ENCODE measurements at regions not wholly inside any gene's neighbourhood (a gene's known extent, or its start where the extent isn't known, plus 50 kb on each side); places are given as distances from the start of the nearest gene placed in this dataset.

DNA sequence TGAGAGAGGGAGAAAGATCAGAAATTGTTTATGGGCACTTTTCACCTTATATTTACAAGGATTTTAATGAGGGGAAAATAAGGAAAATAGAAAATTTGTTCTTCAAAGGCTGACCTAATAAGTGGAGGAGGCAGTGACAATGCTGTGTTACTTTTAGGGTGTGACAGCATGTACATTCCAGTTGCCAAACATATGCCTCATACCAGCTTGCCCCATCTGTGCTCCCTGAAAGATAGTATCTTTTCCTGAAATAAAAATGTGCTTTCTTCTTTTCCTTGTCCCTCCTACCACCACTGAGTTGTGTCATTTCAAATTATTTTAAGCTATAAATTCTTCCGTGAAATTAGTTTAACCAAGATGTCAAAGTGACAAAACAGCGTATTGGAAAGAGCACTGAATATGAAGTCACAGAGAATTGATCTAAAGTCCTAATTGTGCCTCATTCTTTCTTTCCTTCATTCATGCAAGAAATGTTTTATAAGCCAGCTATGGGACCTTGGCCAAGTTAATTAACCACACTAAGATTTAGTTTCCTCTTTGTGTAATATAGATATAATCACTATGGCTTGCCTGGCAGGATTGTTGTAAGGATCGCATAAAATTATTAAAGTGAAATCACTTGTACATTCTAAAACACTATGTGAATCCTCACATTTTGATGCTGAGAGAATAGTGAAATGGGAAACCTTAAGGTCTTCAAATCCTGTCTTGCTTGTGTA, 1307.5 kb upstream of the TENM4 start:
- Histone ChIP-seq H3K27me3 (replicated peaks in 1 of 2; ENCODE audit: control insufficient read depth in 2 of 2, insufficient read depth in 2 of 2, low read length in 1 of 2) (no peaks in the 10 kb centered on the region; a peak in 1 of 4 replicates), H3K4me2 (ENCODE audit: control insufficient read depth, insufficient read depth) (no peak overlapping the region), H2AFZ (ENCODE audit: control insufficient read depth, low read depth, low read length) (no peak overlapping the region), H3K27ac (ENCODE audit: control insufficient read depth, insufficient read depth) (no peak overlapping the region), H3K79me2 (ENCODE audit: control insufficient read depth, insufficient read depth, low read length) (no peaks in the 10 kb centered on the region), H3K9ac (ENCODE audit: control insufficient read depth, insufficient read depth, low read length) (no peak overlapping the region), H3K9me3 (replicated peaks; ENCODE audit: control insufficient read depth, insufficient read depth, low read length) (no peaks in the 10 kb centered on the region; the same call in 2 of the 3 replicates), H4K20me1 (ENCODE audit: control insufficient read depth, insufficient read depth) (no peaks in the 10 kb centered on the region; the same call in 1 of the 2 replicates), H3K4me3 (no peak overlapping the region), H3K36me3 (ENCODE audit: control insufficient read depth in 2 of 2, insufficient read depth in 2 of 2, low read length in 1 of 2) (no peaks in the 10 kb centered on the region), H3K4me1 (ENCODE audit: control insufficient read depth, insufficient read depth, low read length) (no peaks in the 10 kb centered on the region)
- FAIRE-seq (no peak), DNase-seq (ENCODE audit: low read depth, low spot score) (no peak), ATAC-seq (no peak)
- BruUV-seq (replicated peaks), result no TSS peak
- ChIA-PET CTCF (interaction anchor here (1.2 kb wide), 1 partner anchor 22 kb away, joined by 3 read pairs; no protein-coding TSS in a partner anchor), RAD21 (ENCODE audit: unreplicated experiment) (interaction anchor here (1.1 kb wide), 1 partner anchor 219 kb away, joined by 3 read pairs; no protein-coding TSS in a partner anchor), SMC1A (ENCODE audit: uncharacterized antibody, unreplicated experiment) (no interaction called here), POLR2A (no interaction called here)
- TF ChIP-seq FOXK2 (IDR thresholded peaks at IDR 0.05) (no peak), SMAD1 (IDR thresholded peaks at IDR 0.05; ENCODE audit: low read depth, partially characterized antibody) (no peak), SIX5 (IDR thresholded peaks at IDR 0.05; ENCODE audit: low read depth, low read length, severe bottlenecking) (no peak), BACH1 (IDR thresholded peaks at IDR 0.05; ENCODE audit: borderline replicate concordance) (no peak), ZNF217 (IDR thresholded peaks at IDR 0.05) (no peak), GABPA (IDR thresholded peaks at IDR 0.05; ENCODE audit: low read depth) (no peak), HCFC1 (IDR thresholded peaks at IDR 0.05; ENCODE audit: low read length) (no peak), GATAD2B (conservative IDR thresholded peaks at IDR 0.05; ENCODE audit: low read depth) (no peak), MEF2A (IDR thresholded peaks at IDR 0.05; ENCODE audit: insufficient read depth, low read depth, low read length) (no peak), CBX3 (IDR thresholded peaks at IDR 0.05; ENCODE audit: borderline replicate concordance, low read depth) (no peak), RAD21 (IDR thresholded peaks at IDR 0.05; ENCODE audit: insufficient read depth, low read depth, low read length) (no peak), BCL3 (IDR thresholded peaks at IDR 0.05; ENCODE audit: borderline replicate concordance, insufficient read depth, low read depth, low read length, poor library complexity, severe bottlenecking) (no peak), SUPT20H (IDR thresholded peaks at IDR 0.05; ENCODE audit: borderline replicate concordance, control insufficient read depth, low read depth, low read length) (no peak)
- TF ChIP-seq, protein P1, sequence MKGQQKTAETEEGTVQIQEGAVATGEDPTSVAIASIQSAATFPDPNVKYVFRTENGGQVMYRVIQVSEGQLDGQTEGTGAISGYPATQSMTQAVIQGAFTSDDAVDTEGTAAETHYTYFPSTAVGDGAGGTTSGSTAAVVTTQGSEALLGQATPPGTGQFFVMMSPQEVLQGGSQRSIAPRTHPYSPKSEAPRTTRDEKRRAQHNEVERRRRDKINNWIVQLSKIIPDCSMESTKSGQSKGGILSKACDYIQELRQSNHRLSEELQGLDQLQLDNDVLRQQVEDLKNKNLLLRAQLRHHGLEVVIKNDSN (IDR thresholded peaks at IDR 0.05; ENCODE audit: borderline replicate concordance, extremely low read length, insufficient read depth, low read depth, low read length), result no peak
- WGBS (ENCODE audit: insufficient coverage, insufficient replicate concordance, low lambda C conversion rate, missing lambda C conversion rate), result 89% methylated on average over 3 of the region's 3 CpGs
- intact Hi-C loops (cut with micrococcal nuclease; ENCODE audit: unreplicated experiment), result no loop called here
- in situ Hi-C loops (cut with MboI), result no loop called here
